Progenitor cell of endocrine pancreas (in vitro differentiated cells): ENCODE measurements at regions not wholly inside any gene's neighbourhood (a gene's known extent, or its start where the extent isn't known, plus 50 kb on each side); places are given as distances from the start of the nearest gene placed in this dataset.

Source experiments
- DNase-seq: peaks from one replicate; pipeline ENCODE4 v3.0.0; 2021; ENCODE audit warnings: low spot score; ENCODE audit not compliant: unreplicated experiment
- H3K27ac Mint-ChIP-seq: 2 replicates; pipeline ENCODE4 v1.8.0; 2021; ENCODE audit warnings: mild to moderate bottlenecking, moderate library complexity, mixed read lengths
- H3K27me3 Mint-ChIP-seq: 2 replicates; pipeline ENCODE4 v1.8.0; 2021; ENCODE audit warnings: mixed read lengths
- H3K36me3 Mint-ChIP-seq: 2 replicates; pipeline ENCODE4 v1.8.0; 2022; ENCODE audit warnings: mixed read lengths; ENCODE audit not compliant: insufficient read depth
- H3K4me1 Mint-ChIP-seq: 2 replicates; pipeline ENCODE4 v1.8.0; 2021; ENCODE audit warnings: low read depth, mixed read lengths
- H3K4me3 Mint-ChIP-seq: 2 replicates; pipeline ENCODE4 v1.8.0; 2021; ENCODE audit warnings: low read depth, mild to moderate bottlenecking, moderate library complexity, mixed read lengths
- H3K9me3 Mint-ChIP-seq: 2 replicates; pipeline ENCODE4 v1.8.0; 2021; ENCODE audit warnings: low read depth, mixed read lengths
- TF ChIP-seq, protein P1 (sequence below): fragments of 200-600 bp; sonication (generic); IDR thresholded peaks from one replicate; pipeline ENCODE4 v1.5.0; 2021; ENCODE audit warnings: antibody characterized with exemption, mild to moderate bottlenecking; ENCODE audit not compliant: unreplicated experiment

DNA sequence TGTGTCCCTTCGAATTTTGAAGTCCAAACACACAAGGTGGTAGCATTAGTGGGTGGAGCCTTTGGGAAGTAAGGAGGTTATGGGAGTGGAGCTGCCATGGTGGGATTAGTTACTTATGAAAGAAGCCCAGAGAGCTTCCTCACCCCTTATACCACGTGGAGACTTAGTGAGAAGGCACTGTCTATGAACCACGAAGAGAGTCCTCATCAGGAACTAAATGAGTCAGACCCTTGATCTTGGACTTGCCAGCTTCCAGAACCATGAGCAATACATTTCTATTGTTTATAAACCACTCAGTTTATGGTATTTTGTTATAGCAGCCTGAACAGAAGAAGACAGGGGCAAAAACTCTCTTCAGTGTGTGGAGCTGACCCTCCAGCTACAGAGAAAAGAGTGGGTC lies 259.3 kb upstream of the AJAP1 start:
- TF ChIP-seq, protein P1, sequence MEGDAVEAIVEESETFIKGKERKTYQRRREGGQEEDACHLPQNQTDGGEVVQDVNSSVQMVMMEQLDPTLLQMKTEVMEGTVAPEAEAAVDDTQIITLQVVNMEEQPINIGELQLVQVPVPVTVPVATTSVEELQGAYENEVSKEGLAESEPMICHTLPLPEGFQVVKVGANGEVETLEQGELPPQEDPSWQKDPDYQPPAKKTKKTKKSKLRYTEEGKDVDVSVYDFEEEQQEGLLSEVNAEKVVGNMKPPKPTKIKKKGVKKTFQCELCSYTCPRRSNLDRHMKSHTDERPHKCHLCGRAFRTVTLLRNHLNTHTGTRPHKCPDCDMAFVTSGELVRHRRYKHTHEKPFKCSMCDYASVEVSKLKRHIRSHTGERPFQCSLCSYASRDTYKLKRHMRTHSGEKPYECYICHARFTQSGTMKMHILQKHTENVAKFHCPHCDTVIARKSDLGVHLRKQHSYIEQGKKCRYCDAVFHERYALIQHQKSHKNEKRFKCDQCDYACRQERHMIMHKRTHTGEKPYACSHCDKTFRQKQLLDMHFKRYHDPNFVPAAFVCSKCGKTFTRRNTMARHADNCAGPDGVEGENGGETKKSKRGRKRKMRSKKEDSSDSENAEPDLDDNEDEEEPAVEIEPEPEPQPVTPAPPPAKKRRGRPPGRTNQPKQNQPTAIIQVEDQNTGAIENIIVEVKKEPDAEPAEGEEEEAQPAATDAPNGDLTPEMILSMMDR: no peak
- no peaks in the 10 kb centered on the region for H3K36me3 Mint-ChIP-seq
- H3K9me3 Mint-ChIP-seq: peaks cover 23% of the 10 kb centered on the region
- H3K4me1 Mint-ChIP-seq: no peaks in the 10 kb centered on the region
- no peak for DNase-seq
- H3K27me3 Mint-ChIP-seq: peaks cover 27% of the 10 kb centered on the region
- H3K27ac Mint-ChIP-seq: no peak overlapping the region
- H3K4me3 Mint-ChIP-seq: no peak overlapping the region

DNA sequence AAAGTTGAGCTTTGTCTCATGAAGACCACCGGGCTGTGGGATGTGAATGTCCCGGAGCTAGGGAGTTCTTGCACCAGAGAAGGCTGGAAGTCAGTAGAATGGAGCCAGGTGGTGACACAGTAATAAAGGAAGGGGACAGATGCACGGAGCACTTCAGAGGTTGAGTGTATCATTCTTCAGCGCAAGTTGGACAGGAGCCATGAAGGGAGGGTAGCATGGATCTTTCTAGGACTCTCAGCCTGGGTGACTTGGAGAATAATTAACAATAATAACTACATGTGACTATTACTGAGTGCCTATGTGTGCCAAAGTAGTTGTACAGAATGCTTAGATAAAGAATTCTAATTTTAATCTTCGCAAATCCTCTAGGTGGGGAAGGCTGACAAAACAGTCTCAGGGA lies 258.7 kb upstream of the AJAP1 start:
- TF ChIP-seq, protein P1: no peak
- H3K27me3 Mint-ChIP-seq: peaks cover 30% of the 10 kb centered on the region
- DNase-seq: no peak
- H3K4me3 Mint-ChIP-seq: no peak overlapping the region
- no peaks in the 10 kb centered on the region for H3K4me1 Mint-ChIP-seq
- peaks cover 23% of the 10 kb centered on the region for H3K9me3 Mint-ChIP-seq
- no peak overlapping the region for H3K27ac Mint-ChIP-seq
- no peaks in the 10 kb centered on the region for H3K36me3 Mint-ChIP-seq

DNA sequence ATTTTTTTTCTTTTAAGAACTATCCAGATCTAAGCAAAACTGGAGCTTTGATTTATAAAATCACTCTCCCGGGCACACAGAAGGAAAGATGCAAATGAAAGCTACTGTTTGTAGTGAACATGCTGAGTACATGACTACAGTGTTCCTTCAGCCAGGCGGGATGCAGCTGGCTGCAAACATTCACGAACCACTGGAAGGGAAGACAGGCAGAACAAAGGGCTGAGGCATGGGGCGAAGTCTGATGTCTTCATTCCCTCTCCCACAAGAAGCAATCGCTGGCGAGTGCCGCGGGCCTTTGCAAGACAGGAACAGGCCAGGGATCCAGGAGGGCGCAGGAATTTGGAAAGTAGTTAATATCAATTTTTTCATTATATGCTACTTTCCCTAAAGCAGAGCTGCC lies 257.9 kb upstream of the AJAP1 start:
- no peaks in the 10 kb centered on the region for H3K4me1 Mint-ChIP-seq
- H3K9me3 Mint-ChIP-seq: peaks cover 23% of the 10 kb centered on the region
- no peak for DNase-seq
- TF ChIP-seq, protein P1: no peak
- no peak overlapping the region for H3K4me3 Mint-ChIP-seq
- no peak overlapping the region for H3K27ac Mint-ChIP-seq
- H3K36me3 Mint-ChIP-seq: no peaks in the 10 kb centered on the region
- peaks cover 34% of the 10 kb centered on the region for H3K27me3 Mint-ChIP-seq

DNA sequence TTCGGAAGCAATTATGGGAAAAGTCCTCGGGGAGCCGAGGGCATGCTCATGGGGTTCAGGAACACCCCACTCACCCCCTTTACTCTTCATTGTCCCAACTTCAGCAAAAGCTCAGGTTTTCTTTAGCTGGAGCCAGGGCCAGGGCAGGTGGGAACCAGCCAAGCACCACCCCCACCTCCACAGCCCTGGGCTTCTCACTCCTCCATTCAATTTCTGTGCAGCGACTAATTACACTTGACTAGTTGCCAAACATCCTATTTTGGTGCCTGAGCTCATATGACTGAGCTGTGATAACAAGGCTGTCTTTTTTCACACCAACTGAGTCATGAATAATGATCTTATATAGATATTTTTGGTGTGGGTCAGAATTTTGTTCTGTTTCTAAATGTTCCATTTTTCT lies 257.2 kb upstream of the AJAP1 start:
- TF ChIP-seq, protein P1: no peak

DNA sequence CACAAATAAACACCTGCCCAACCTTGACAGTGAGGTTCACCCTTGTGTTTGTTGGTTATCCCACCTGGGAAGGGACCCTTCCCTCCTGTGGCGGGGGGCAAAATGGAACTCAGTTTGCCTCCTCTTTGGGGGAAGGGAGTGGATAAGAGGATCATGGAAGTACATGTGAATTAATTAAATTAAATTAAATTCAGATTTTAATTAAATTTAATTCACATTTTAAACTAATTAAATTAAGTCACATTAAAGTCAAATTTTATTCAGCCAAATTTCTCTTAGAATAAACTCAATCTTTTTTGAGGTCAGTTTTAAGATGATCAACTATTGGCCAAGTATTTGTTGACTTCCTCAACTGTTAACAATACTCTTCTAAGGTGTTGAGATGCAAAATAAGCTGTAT lies 252.4 kb upstream of the AJAP1 start:
- H3K36me3 Mint-ChIP-seq: no peaks in the 10 kb centered on the region
- no peak overlapping the region for H3K4me3 Mint-ChIP-seq
- no peak overlapping the region for H3K27ac Mint-ChIP-seq
- H3K9me3 Mint-ChIP-seq: no peaks in the 10 kb centered on the region
- H3K27me3 Mint-ChIP-seq: peaks cover 25% of the 10 kb centered on the region
- no peaks in the 10 kb centered on the region for H3K4me1 Mint-ChIP-seq
- TF ChIP-seq, protein P1: no peak
- DNase-seq: no peak

More for the DNA sequence above, 257.2 kb upstream of the AJAP1 start:
- no peaks in the 10 kb centered on the region for H3K36me3 Mint-ChIP-seq
- no peak overlapping the region for H3K4me3 Mint-ChIP-seq
- H3K4me1 Mint-ChIP-seq: no peaks in the 10 kb centered on the region
- peaks cover 16% of the 10 kb centered on the region for H3K9me3 Mint-ChIP-seq
- no peak for DNase-seq
- peaks cover 34% of the 10 kb centered on the region for H3K27me3 Mint-ChIP-seq
- no peak overlapping the region for H3K27ac Mint-ChIP-seq
